Activated naive CD8-positive, alpha-beta T cell treated with anti-CD3 and anti-CD28 coated beads, Interleukin-2, amount 10 ng/mL, durations not matched to agents 7 days and 5 days (primary cell): ENCODE measurements at regions not wholly inside any gene's neighbourhood (a gene's known extent, or its start where the extent isn't known, plus 50 kb on each side); places are given as distances from the start of the nearest gene placed in this dataset.

ENCODE experiments used
- ATAC-seq: fragments of 150-1000 bp; cut with Tn5 transposase; one replicate; pipeline ENCODE4 v1.10.0; 2021; ENCODE audit warnings: low read depth, moderate library complexity
- POLR2A ChIA-PET: fragments of 350-600 bp; sonication (Branson Sonifier 250); formaldehyde crosslinking; loops from one replicate; lab custom pipeline; 2021; ENCODE audit warnings: antibody characterized with exemption; lab: Charles Lee
- DNase-seq: peaks from one replicate; pipeline ENCODE4 v3.0.0; 2021
- H3K27ac Mint-ChIP-seq: one replicate; pipeline ENCODE4 v1.8.0; 2022; ENCODE audit warnings: mild to moderate bottlenecking, mixed read lengths
- H3K27me3 Mint-ChIP-seq: one replicate; pipeline ENCODE4 v1.8.0; 2022; ENCODE audit warnings: mild to moderate bottlenecking, moderate library complexity, mixed read lengths
- H3K36me3 Mint-ChIP-seq: one replicate; pipeline ENCODE4 v1.8.0; 2021; ENCODE audit warnings: mild to moderate bottlenecking, mixed read lengths
- H3K4me1 Mint-ChIP-seq: one replicate; pipeline ENCODE4 v1.8.0; 2021; ENCODE audit warnings: mixed read lengths
- H3K4me3 Mint-ChIP-seq: one replicate; pipeline ENCODE4 v1.8.0; 2022; ENCODE audit warnings: mild to moderate bottlenecking, moderate library complexity, mixed read lengths
- H3K9me3 Mint-ChIP-seq: one replicate; pipeline ENCODE4 v1.8.0; 2021; ENCODE audit warnings: mixed read lengths

DNA sequence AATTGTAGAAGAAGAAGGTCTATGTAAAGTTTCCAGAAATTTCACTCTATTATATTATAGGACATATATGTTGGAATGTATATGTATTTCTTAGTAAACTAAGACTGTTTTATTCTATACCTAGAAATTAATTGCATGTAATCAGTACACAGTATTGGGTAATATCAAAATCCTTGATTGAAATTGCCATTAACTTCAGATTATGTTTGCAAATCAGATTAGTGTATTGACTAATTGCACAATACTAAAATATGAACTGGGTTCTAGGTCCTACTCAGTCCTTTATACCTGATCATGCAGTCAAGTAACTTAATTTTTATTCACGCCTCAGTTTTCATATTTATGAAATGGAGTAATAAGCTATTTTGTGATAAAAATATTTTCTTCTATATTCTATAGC, 950.3 kb upstream of the ADGRL3 start:
- Mint-ChIP-seq H3K4me1 (no peaks in the 10 kb centered on the region), H3K4me3 (no peak overlapping the region), H3K36me3 (no peaks in the 10 kb centered on the region), H3K27ac (no peak overlapping the region), H3K9me3 (peaks cover 1% of the 10 kb centered on the region), H3K27me3 (no peaks in the 10 kb centered on the region)
- ATAC-seq (no peak), DNase-seq (no peak)
- POLR2A ChIA-PET = no interaction called here

DNA sequence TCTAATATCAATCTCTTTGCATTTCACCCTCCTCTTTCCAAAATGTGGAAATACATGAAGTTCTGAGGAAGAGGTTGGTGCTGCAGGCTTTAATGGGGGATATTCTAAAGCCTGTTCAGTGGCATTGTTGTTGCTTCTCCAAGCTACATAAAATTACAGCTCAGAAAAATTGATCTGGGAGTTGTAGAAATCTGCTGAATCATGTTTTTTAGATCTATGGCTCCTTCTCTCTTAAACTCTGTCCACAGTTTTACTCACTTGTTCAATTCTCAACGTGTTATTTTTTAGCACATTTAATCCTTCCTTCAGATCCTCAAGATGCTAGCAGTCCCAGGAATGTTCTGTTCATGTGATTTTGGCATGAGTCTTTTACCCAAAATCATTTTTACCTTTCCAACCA, 949.5 kb upstream of the ADGRL3 start:
- Mint-ChIP-seq H3K4me1 (no peaks in the 10 kb centered on the region), H3K36me3 (no peaks in the 10 kb centered on the region), H3K27me3 (no peaks in the 10 kb centered on the region), H3K27ac (no peak overlapping the region), H3K9me3 (peaks cover 1% of the 10 kb centered on the region), H3K4me3 (no peak overlapping the region)
- POLR2A ChIA-PET = no interaction called here
- no peak for ATAC-seq
- DNase-seq = no peak

DNA sequence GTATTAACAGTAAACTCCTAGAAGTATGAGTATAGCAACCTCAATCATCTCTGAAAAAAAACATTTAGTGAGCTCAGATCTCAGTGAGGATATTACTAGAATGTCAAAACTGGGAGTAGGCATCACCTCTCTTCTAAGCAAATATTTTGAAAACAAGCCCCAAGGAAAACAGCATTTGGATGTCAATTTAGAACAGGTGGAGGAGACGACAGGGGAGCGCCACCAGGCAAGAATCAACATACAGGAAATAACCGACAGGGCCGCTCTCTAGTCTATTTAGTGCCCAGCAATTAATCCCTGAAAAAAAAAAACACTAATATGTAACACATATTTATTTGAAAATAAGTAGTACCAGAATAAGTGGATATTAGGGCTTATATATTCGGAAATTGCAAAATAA, 940.3 kb upstream of the ADGRL3 start:
- Mint-ChIP-seq H3K4me3 (no peak overlapping the region), H3K36me3 (no peaks in the 10 kb centered on the region), H3K4me1 (no peaks in the 10 kb centered on the region), H3K27me3 (no peaks in the 10 kb centered on the region), H3K27ac (no peak overlapping the region), H3K9me3 (no peaks in the 10 kb centered on the region)
- no peak for DNase-seq
- ATAC-seq = no peak
- POLR2A ChIA-PET = no interaction called here

DNA sequence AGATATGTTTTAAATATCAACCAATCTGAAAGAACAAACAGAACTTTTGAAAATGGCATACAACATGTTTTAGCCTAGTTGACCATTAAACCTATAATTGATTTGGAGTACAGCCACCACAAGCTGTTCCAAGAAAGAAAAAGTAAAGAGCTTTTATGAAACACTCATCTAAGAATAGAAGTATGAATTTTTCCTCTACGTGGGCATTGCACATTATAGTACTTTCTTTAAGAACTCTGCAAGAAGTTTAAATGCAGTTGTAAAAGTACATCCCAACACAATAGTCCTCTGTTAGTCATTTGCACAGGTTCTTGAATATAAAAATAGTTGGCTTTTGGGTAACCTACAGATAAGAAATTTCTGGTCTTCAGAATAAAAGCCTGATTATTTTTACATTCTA, 933.6 kb upstream of the ADGRL3 start:
- no peak for ATAC-seq
- no peaks in the 10 kb centered on the region for H3K4me1 Mint-ChIP-seq
- no peak overlapping the region for H3K4me3 Mint-ChIP-seq
- H3K27ac Mint-ChIP-seq = no peak overlapping the region
- no peak for DNase-seq
- H3K9me3 Mint-ChIP-seq = peaks cover 3% of the 10 kb centered on the region
- no peaks in the 10 kb centered on the region for H3K36me3 Mint-ChIP-seq
- POLR2A ChIA-PET = no interaction called here
- H3K27me3 Mint-ChIP-seq = no peaks in the 10 kb centered on the region

DNA sequence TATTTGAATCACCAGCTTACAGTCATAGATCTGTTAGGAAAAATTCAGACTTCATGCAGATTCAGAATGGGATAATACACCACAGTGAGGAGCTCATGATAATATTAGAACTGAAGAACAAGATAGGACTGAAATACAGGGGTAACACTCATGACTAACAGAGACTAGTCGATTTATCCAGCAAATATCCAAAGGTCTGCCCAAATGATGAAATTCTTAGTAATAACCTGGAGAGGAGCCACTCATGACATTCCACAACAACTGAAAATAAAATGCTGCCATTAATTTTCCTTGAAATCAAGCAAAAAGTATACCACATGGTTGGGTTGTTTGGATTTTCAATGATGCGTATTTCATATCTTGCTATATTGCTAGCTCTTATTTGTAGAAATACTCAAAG, 903.7 kb upstream of the ADGRL3 start:
- Mint-ChIP-seq H3K9me3 (peaks cover 7% of the 10 kb centered on the region), H3K36me3 (no peaks in the 10 kb centered on the region), H3K4me3 (no peak overlapping the region), H3K4me1 (no peaks in the 10 kb centered on the region), H3K27ac (no peak overlapping the region), H3K27me3 (no peaks in the 10 kb centered on the region)
- POLR2A ChIA-PET = no interaction called here
- no peak for DNase-seq
- no peak for ATAC-seq

DNA sequence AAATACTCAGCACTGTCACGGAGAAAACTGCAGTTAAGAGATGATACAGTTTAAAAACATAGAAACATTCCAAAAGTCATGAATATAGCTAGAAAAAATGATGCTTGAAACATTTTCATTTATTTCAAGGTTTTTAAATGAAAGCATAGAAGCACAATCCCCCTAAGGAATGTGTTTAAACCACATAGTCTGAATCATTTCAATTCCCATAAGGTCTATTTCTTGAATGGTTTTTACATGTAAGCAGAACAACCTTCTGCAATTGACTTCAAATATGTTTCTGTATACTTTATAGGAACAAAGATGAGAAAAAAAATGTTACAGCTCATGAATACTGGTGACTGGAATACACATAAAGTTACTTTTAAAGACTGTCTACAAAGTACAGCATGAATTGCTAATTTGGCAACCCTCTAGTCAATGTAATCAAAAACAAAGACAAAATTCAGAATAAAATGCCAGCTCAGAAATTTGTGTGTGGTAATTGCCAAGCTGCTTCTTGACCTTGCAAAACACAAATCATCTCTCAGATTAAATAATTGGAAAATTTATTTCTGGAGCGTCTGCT, 886.4 kb upstream of the ADGRL3 start:
- no peaks in the 10 kb centered on the region for H3K36me3 Mint-ChIP-seq
- H3K4me3 Mint-ChIP-seq = no peak overlapping the region
- no peak overlapping the region for H3K27ac Mint-ChIP-seq
- ATAC-seq (no peak), DNase-seq (no peak)
- POLR2A ChIA-PET = no interaction called here
- H3K4me1 Mint-ChIP-seq = no peaks in the 10 kb centered on the region
- H3K9me3 Mint-ChIP-seq = peaks cover 2% of the 10 kb centered on the region
- no peaks in the 10 kb centered on the region for H3K27me3 Mint-ChIP-seq

DNA sequence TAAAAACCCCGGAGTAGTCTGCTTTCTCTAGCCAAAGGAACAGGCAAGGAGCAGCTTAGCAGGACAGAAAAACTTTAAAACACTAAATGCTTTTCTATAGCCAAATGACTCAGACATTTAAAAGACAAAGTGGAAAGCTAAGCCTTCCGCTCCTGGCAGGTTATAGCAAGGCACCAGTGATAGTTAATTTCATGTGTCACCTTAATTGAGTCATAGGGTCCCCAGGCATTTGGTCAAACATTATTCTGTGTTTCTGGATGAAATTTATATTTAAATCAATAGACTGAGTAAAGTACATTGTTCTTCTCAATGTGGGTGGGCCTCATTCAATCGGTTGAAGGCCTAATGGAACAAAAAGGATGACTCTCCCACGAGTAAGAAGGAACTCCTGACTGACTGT, 885.7 kb upstream of the ADGRL3 start:
- no peak for ATAC-seq

DNA sequence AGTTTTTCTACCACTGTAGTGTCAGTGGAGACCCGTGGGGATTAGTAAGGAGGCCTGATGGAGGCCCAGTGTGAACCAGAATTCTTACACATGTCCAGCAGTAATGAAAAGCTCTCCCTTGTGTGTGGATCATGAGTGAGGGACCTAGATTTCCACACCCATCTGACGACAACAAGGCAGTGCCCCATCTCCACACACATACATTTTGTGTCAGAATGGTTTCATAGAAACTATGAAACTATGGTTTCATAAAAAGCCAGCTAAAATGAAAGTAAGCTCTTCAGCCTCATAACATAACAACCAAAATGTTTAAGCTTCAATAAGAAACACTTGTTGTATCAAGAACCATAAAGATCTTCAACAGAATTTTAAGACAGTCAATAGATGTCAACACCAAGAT, 884.5 kb upstream of the ADGRL3 start:
- Mint-ChIP-seq H3K4me3 (no peak overlapping the region), H3K36me3 (no peaks in the 10 kb centered on the region), H3K27ac (no peak overlapping the region), H3K9me3 (peaks cover 2% of the 10 kb centered on the region), H3K27me3 (no peaks in the 10 kb centered on the region), H3K4me1 (no peaks in the 10 kb centered on the region)
- POLR2A ChIA-PET = no interaction called here
- ATAC-seq = no peak
- DNase-seq = no peak

More for the DNA sequence above, 885.7 kb upstream of the ADGRL3 start:
- Mint-ChIP-seq H3K4me3 (no peak overlapping the region), H3K36me3 (no peaks in the 10 kb centered on the region), H3K27me3 (no peaks in the 10 kb centered on the region), H3K27ac (no peak overlapping the region), H3K4me1 (no peaks in the 10 kb centered on the region), H3K9me3 (peaks cover 2% of the 10 kb centered on the region)
- POLR2A ChIA-PET = no interaction called here
- DNase-seq = no peak

DNA sequence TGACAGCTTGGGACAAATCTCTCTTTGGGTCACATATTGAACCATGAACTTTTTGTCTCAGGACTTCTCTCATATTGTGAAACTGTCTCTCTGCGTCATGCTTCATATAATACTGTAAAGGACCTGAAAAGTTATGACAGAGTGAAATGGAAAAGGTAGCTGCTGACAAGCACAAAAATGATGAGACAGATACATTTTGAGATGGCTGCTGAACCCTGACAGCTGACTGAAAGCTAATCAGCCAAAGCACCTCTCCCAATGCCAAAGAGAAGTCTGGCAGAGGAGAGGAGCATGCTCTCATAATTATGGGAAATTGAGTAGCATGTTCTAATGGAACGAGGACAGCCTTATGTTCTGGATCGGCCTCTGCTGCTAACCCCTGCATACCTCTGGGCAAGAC, 873.4 kb upstream of the ADGRL3 start:
- no peak overlapping the region for H3K4me3 Mint-ChIP-seq
- POLR2A ChIA-PET = no interaction called here
- DNase-seq (no peak), ATAC-seq (no peak)
- H3K36me3 Mint-ChIP-seq = no peaks in the 10 kb centered on the region
- H3K27me3 Mint-ChIP-seq = no peaks in the 10 kb centered on the region
- H3K27ac Mint-ChIP-seq = no peak overlapping the region
- H3K9me3 Mint-ChIP-seq = no peaks in the 10 kb centered on the region
- no peaks in the 10 kb centered on the region for H3K4me1 Mint-ChIP-seq

DNA sequence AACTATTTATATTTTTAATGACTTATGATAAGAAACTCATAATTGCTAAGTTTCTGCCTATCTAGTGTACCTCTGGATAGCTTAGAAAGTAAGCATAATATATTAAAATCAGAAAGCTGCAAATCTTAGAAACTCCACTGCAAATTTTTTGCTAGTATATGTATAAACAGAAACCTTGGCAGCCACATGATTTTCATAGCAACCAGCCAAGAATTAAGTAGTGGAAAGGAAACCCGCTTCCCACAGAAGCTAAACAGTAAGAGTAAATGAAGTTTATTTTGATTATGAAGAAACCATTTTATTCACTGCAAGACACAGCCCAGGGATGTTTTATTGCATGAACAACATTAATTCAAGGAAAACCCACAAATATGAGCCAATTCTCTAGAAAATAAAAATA, 872.5 kb upstream of the ADGRL3 start:
- Mint-ChIP-seq H3K27me3 (no peaks in the 10 kb centered on the region), H3K27ac (no peak overlapping the region), H3K36me3 (no peaks in the 10 kb centered on the region), H3K4me1 (no peaks in the 10 kb centered on the region), H3K9me3 (no peaks in the 10 kb centered on the region), H3K4me3 (no peak overlapping the region)
- ATAC-seq (no peak), DNase-seq (no peak)
- POLR2A ChIA-PET = no interaction called here

DNA sequence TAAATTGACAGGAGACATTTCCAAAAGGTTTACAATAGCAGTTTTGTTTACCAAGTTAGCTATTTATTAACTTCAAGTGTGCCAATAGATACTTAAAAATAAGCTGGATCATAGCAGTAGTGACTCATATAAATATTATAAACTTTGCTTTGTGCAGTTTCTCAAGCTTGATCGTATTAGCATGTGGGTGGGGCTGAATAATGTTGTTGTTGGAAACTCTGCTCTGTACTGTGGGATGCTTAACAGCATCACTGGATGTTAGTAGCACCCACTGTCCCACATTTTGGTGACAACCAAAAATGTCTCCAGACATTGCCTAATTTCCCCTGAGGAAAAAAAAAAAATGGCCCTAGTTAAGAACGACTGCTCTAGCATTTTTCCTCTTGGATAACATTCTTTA, 855.2 kb upstream of the ADGRL3 start:
- no peaks in the 10 kb centered on the region for H3K36me3 Mint-ChIP-seq
- peaks cover 2% of the 10 kb centered on the region for H3K9me3 Mint-ChIP-seq
- no peak for DNase-seq
- no peak overlapping the region for H3K27ac Mint-ChIP-seq
- H3K4me3 Mint-ChIP-seq = no peak overlapping the region
- H3K27me3 Mint-ChIP-seq = no peaks in the 10 kb centered on the region
- H3K4me1 Mint-ChIP-seq = no peaks in the 10 kb centered on the region
- no peak for ATAC-seq
- POLR2A ChIA-PET = no interaction called here

DNA sequence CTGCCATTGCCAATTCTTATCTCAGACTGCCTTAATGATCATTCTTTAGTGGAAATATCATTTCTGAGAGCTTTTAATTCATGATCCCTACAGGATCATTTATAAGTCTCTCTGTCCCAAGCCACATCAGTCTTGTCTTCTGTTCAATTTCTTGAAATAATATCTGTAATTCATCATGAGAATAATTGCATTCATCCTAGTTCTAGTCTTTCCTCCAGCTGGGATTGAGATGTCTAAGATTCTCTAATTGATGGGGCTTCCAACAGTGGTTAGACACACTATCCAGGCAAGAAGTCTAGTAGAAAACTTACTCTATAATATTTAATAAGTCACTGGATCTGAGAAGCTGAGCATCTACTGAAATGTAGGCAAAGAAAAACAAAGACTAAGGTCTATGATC, 854.7 kb upstream of the ADGRL3 start:
- POLR2A ChIA-PET = no interaction called here
- no peaks in the 10 kb centered on the region for H3K4me1 Mint-ChIP-seq
- no peak overlapping the region for H3K4me3 Mint-ChIP-seq
- H3K36me3 Mint-ChIP-seq = no peaks in the 10 kb centered on the region
- H3K27me3 Mint-ChIP-seq = no peaks in the 10 kb centered on the region
- DNase-seq (no peak), ATAC-seq (no peak)
- H3K9me3 Mint-ChIP-seq = peaks cover 2% of the 10 kb centered on the region
- no peak overlapping the region for H3K27ac Mint-ChIP-seq

DNA sequence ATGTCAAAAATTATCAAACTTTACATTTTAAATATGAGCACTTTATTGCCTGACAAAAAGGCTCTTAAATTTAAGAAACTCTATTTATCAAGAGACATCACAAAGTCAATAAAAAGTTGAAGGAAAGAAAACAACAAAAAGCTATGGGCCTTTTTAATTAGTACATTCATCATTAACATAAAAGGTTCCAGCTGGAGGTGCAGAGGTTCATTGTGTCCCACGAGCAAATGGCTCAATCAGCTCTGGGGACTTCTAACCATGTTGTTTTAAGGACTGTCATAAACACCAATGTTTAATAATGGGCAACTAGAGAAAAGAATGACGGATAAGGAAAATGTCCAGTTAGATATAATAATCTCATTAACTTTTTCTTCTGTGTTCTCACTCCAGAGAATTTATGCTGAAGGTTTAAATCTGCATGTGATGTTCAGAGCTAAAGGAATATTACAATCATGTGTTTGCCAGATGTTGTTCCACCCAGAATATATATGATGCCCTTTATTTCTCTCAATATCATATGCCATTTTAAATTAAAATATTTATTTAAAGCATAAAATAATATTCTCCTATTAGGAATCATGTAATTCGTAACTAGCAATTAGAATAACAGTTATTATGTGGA, 840.3 kb upstream of the ADGRL3 start:
- Mint-ChIP-seq H3K9me3 (peaks cover 10% of the 10 kb centered on the region), H3K4me1 (no peaks in the 10 kb centered on the region), H3K36me3 (no peaks in the 10 kb centered on the region), H3K4me3 (no peak overlapping the region), H3K27me3 (no peaks in the 10 kb centered on the region), H3K27ac (no peak overlapping the region)
- POLR2A ChIA-PET = no interaction called here
- ATAC-seq = no peak
- no peak for DNase-seq

DNA sequence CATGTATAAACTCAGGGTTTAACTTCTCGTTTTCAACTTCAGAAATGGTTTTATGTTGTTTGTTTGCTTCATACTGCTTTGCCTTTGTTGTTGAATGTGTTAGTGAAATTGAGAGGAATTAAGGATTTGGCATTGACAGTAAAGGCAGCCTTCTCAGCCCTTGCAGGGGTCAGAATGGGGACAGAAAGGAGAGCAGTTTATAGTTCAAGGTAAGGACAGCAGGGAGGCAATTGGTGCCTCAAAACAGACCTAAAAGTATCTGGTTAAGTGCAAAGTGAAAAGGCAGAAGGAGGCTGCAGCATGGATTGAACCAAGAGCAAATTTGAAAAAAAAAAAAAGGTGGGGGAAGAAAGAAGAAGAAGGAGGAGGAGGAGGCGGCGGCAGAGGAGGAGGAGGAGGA, 835.0 kb upstream of the ADGRL3 start:
- POLR2A ChIA-PET = no interaction called here
- DNase-seq = no peak
- Mint-ChIP-seq H3K27me3 (no peaks in the 10 kb centered on the region), H3K4me3 (no peak overlapping the region), H3K36me3 (no peaks in the 10 kb centered on the region), H3K27ac (no peak overlapping the region), H3K9me3 (peaks cover 10% of the 10 kb centered on the region), H3K4me1 (no peaks in the 10 kb centered on the region)
- no peak for ATAC-seq

DNA sequence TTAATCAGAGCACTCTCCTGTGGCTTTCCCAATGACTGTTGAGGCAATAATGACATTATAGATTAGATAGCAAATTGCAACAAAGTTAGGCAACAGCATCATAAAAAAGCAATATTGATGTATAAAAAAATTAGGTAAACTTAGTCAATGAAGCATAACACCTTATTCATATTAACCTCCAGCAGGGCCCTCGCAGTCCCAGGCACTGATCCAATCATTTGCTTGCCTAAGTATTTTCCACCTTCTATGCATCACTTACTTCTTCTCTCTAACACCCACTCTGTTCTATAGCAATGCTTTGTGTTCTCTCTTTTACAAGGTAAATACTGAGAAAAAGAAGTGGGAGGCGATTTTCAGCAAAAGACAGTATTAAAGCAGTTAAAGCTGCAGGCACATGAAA, 833.5 kb upstream of the ADGRL3 start:
- Mint-ChIP-seq H3K4me3 (no peak overlapping the region), H3K9me3 (peaks cover 6% of the 10 kb centered on the region), H3K36me3 (no peaks in the 10 kb centered on the region), H3K4me1 (no peaks in the 10 kb centered on the region), H3K27ac (no peak overlapping the region), H3K27me3 (no peaks in the 10 kb centered on the region)
- POLR2A ChIA-PET = no interaction called here
- no peak for DNase-seq
- no peak for ATAC-seq
